H1 (cell line): ENCODE measurements at regions not wholly inside any gene's neighbourhood (a gene's known extent, or its start where the extent isn't known, plus 50 kb on each side); places are given as distances from the start of the nearest gene placed in this dataset.

Source experiments
- CTCF ChIA-PET: fragments of 300-600 bp; sonication (Branson Sonifier 250); formaldehyde crosslinking; loops from one replicate; lab custom pipeline; 2021; ENCODE audit not compliant: partially characterized antibody; lab: Charles Lee
- POLR2A ChIA-PET: fragments of 300-600 bp; sonication (Branson Sonifier 250); formaldehyde crosslinking; loops from one replicate; lab custom pipeline; 2021; ENCODE audit warnings: inconsistent platforms; ENCODE audit not compliant: partially characterized antibody; lab: Charles Lee
- DNase-seq, 2 experiments: peaks; one replicate each; pipeline versions ENCODE4 v3.0.0 to v3.0.0-alpha.2; 2010 to 2022; ENCODE audit warnings: low spot score in 2 of 2, low read depth in 1 of 2, mixed read lengths in 1 of 2
- FAIRE-seq: peaks from 2 replicates; lab custom pipeline; 2011; peaks lifted over from hg19 to GRCh38; lab: Jason Lieb, UNC
- H2AFZ ChIP-seq: 2 replicates; pipeline ENCODE4 v1.8.1; 2012; ENCODE audit warnings: low read length, inconsistent platforms
- H2AK5ac ChIP-seq: 2 replicates; pipeline ENCODE4 v1.6.1; 2013; ENCODE audit warnings: low read depth, low read length
- H2BK120ac ChIP-seq: replicated peaks from 2 replicates; pipeline ENCODE3; 2013; ENCODE audit warnings: low read depth, low read length, inconsistent platforms
- H2BK12ac ChIP-seq: 2 replicates; pipeline ENCODE4 v1.6.1; 2013; ENCODE audit warnings: low read depth, low read length
- H2BK15ac ChIP-seq: 2 replicates; pipeline ENCODE4 v1.6.1; 2013; ENCODE audit warnings: low read length
- H2BK20ac ChIP-seq: 2 replicates; pipeline ENCODE4 v1.6.1; 2013; ENCODE audit warnings: low read length
- H2BK5ac ChIP-seq: 2 replicates; pipeline ENCODE4 v1.6.1; 2013; ENCODE audit warnings: low read depth, low read length
- H3K14ac ChIP-seq: 2 replicates; pipeline ENCODE4 v1.6.1; 2013; ENCODE audit warnings: inconsistent platforms; ENCODE audit not compliant: insufficient read length
- H3K18ac ChIP-seq: 2 replicates; pipeline ENCODE4 v1.6.1; 2013; ENCODE audit warnings: low read length; ENCODE audit errors: extremely low read depth
- H3K23ac ChIP-seq: 2 replicates; pipeline ENCODE4 v1.6.1; 2013; ENCODE audit warnings: inconsistent platforms; ENCODE audit not compliant: insufficient read length
- H3K23me2 ChIP-seq: 2 replicates; pipeline ENCODE4 v1.6.1; 2013; ENCODE audit warnings: low read depth, low read length
- H3K27ac ChIP-seq: 2 replicates; pipeline ENCODE4 v1.6.1; 2011; ENCODE audit warnings: low read depth, low read length, inconsistent platforms
- H3K27me3 ChIP-seq, 4 experiments: replicated peaks in 1 of 4; 1 replicate in 1 of 4; 2 replicates in 3 of 4; pipeline versions ENCODE4 v1.6.1 to v1.8.1; 2011 to 2013; ENCODE audit warnings: low read length in 3 of 4, mild to moderate bottlenecking in 3 of 4, inconsistent platforms in 2 of 4, mixed read lengths in 2 of 4, moderate library complexity in 1 of 4; ENCODE audit not compliant: control insufficient read depth in 3 of 4, insufficient read depth in 3 of 4; ENCODE audit errors: extremely low read depth in 1 of 4
- H3K36me3 ChIP-seq, 4 experiments: 2 replicates each; pipeline versions ENCODE4 v1.6.1 to v1.8.1; 2011 to 2013; ENCODE audit warnings: mild to moderate bottlenecking in 4 of 4, low read length in 3 of 4, moderate library complexity in 2 of 4, control low read depth in 1 of 4, inconsistent platforms in 1 of 4; ENCODE audit not compliant: insufficient read depth in 4 of 4, control insufficient read depth in 2 of 4
- H3K4ac ChIP-seq: replicated peaks from 2 replicates; pipeline ENCODE3; 2013; ENCODE audit warnings: low read length, low read depth, mixed read lengths, inconsistent platforms; ENCODE audit not compliant: insufficient read length
- H3K4me1 ChIP-seq, 4 experiments: replicated peaks in 1 of 4; 1 replicate in 1 of 4; 2 replicates in 3 of 4; pipeline versions ENCODE4 v1.6.1 to v1.8.1; 2011 to 2013; ENCODE audit warnings: low read length in 3 of 4, inconsistent platforms in 2 of 4, mixed read lengths in 1 of 4; ENCODE audit not compliant: insufficient read depth in 4 of 4, control insufficient read depth in 3 of 4
- H3K4me2 ChIP-seq, 2 experiments: 2 replicates each; pipeline versions ENCODE4 v1.6.1 to v1.8.1; 2011 to 2013; ENCODE audit warnings: low read depth in 2 of 2, low read length in 2 of 2, control low read depth in 1 of 2, inconsistent platforms in 1 of 2, mild to moderate bottlenecking in 1 of 2; ENCODE audit not compliant: insufficient read depth in 1 of 2
- H3K4me3 ChIP-seq, 4 experiments: fragments of 200-600, 300-600 bp in 1 of 4; sonication (generic), shearing (Covaris generic), sonication (Bioruptor Twin) in 1 of 4; 2 replicates each; pipeline versions ENCODE4 v1.5.1 to v1.8.1; 2011 to 2016; ENCODE audit warnings: low read length in 4 of 4, low read depth in 3 of 4, control low read depth in 2 of 4, inconsistent platforms in 2 of 4, mild to moderate bottlenecking in 2 of 4, mixed read lengths in 1 of 4, moderate library complexity in 1 of 4; ENCODE audit not compliant: insufficient read depth in 2 of 4; ENCODE audit errors: extremely low read depth in 1 of 4
- H3K56ac ChIP-seq: replicated peaks from 2 replicates; pipeline ENCODE3; 2013; ENCODE audit warnings: low read depth, mild to moderate bottlenecking, mixed read lengths, low read length, inconsistent platforms; ENCODE audit not compliant: insufficient read length
- H3K79me1 ChIP-seq: 2 replicates; pipeline ENCODE4 v1.6.1; 2013; ENCODE audit warnings: low read depth, low read length, control low read depth
- H3K79me2 ChIP-seq, 2 experiments: 2 replicates each; pipeline versions ENCODE4 v1.6.1 to v1.8.1; 2012 to 2013; ENCODE audit warnings: low read length in 2 of 2, mild to moderate bottlenecking in 2 of 2, inconsistent platforms in 1 of 2; ENCODE audit not compliant: insufficient read depth in 2 of 2, control insufficient read depth in 1 of 2
- H3K9ac ChIP-seq, 4 experiments: replicated peaks in 1 of 4; 1 replicate in 1 of 4; 2 replicates in 3 of 4; pipeline versions ENCODE4 v1.6.1 to v1.8.1; 2011 to 2013; ENCODE audit warnings: low read depth in 3 of 4, low read length in 3 of 4, control low read depth in 2 of 4, mild to moderate bottlenecking in 2 of 4, moderate library complexity in 2 of 4, inconsistent platforms in 1 of 4; ENCODE audit errors: extremely low read depth in 1 of 4
- H3K9me3 ChIP-seq, 2 experiments: 2 replicates each; pipeline versions ENCODE4 v1.6.1 to v1.8.1; 2012 to 2013; ENCODE audit warnings: mild to moderate bottlenecking in 2 of 2, moderate library complexity in 2 of 2, control low read depth in 1 of 2, inconsistent platforms in 1 of 2, low read depth in 1 of 2, low read length in 1 of 2, mixed read lengths in 1 of 2; ENCODE audit not compliant: insufficient read depth in 2 of 2
- H4K20me1 ChIP-seq, 2 experiments: replicated peaks in 1 of 2; 2 replicates each; pipeline versions ENCODE3 to v1.8.1; 2011 to 2013; ENCODE audit warnings: inconsistent platforms in 2 of 2, low read length in 2 of 2, mild to moderate bottlenecking in 1 of 2; ENCODE audit not compliant: insufficient read depth in 2 of 2, control insufficient read depth in 1 of 2
- H4K5ac ChIP-seq: 2 replicates; pipeline ENCODE4 v1.6.1; 2013; ENCODE audit warnings: low read length, low read depth, mixed read lengths, inconsistent platforms; ENCODE audit not compliant: insufficient read length
- H4K8ac ChIP-seq: 2 replicates; pipeline ENCODE4 v1.8.0; 2013; ENCODE audit warnings: mild to moderate bottlenecking, moderate library complexity, low read length, inconsistent platforms; ENCODE audit not compliant: insufficient read depth; ENCODE audit errors: extremely low read depth
- H4K91ac ChIP-seq: replicated peaks from 2 replicates; pipeline ENCODE3; 2013; ENCODE audit warnings: low read length, mixed read lengths, inconsistent platforms; ENCODE audit not compliant: insufficient read length
- ATF2 ChIP-seq: IDR thresholded peaks from 2 replicates; pipeline ENCODE4 v1.6.1; 2012; ENCODE audit warnings: low read length, inconsistent platforms
- BACH1 ChIP-seq: IDR thresholded peaks from 2 replicates; pipeline ENCODE4 v1.6.1; 2012; ENCODE audit warnings: low read length, improper control_type of control experiment
- CBX5 ChIP-seq: fragments of 300-800, 300-1000 bp; sonication (generic); IDR thresholded peaks from 2 replicates; pipeline ENCODE4 v1.7.1; 2016; ENCODE audit warnings: antibody characterized with exemption, low read length, low read depth
- WGBS, 2 experiments: shearing (Covaris generic) in 1 of 2; methylation state at CpG; one replicate each; pipeline versions ENCODE4 v1.1.6 to v1.1.7; 2013 to 2015; ENCODE audit warnings: low lambda C conversion rate in 2 of 2, mixed read lengths in 2 of 2, inconsistent platforms in 1 of 2, low coverage in 1 of 2, missing lambda C conversion rate in 1 of 2; ENCODE audit not compliant: insufficient replicate concordance in 2 of 2, insufficient coverage in 1 of 2, insufficient read length in 1 of 2; ENCODE audit errors: extremely low coverage in 1 of 2, missing lambda C conversion rate in 1 of 2; 5-methylcytosine and 5-hydroxymethylcytosine counted together

GRCh38 chr4:4735870-4736269, 123.6 kb upstream of the MSX1 start:
- DNase-seq (no peak), FAIRE-seq (no peak)
- Histone ChIP-seq H3K23ac (no peak overlapping the region), H4K5ac (no peak overlapping the region), H3K4ac (no peak overlapping the region), H3K4me1 (no peaks in the 10 kb centered on the region), H4K8ac (no peak overlapping the region), H2BK120ac (no peak overlapping the region), H3K79me1 (no peaks in the 10 kb centered on the region), H3K27ac (no peak overlapping the region), H2BK20ac (no peak overlapping the region), H2BK15ac (no peak overlapping the region), H3K4me3 (no peak overlapping the region), H4K91ac (no peak overlapping the region), H3K9ac (no peak overlapping the region), H4K20me1 (peaks cover 3 to 4% of the 10 kb centered on the region in 2 experiments), H2BK5ac (no peak overlapping the region), H3K4me2 (no peak overlapping the region), H3K36me3 (no peaks in the 10 kb centered on the region), H2BK12ac (no peak overlapping the region), H2AK5ac (no peak overlapping the region), H3K79me2 (no peaks in the 10 kb centered on the region), H3K23me2 (no peaks in the 10 kb centered on the region), H3K27me3 (no peaks in the 10 kb centered on the region; a peak in 2 of 7 replicates), H3K14ac (no peak overlapping the region), H3K9me3 (no peaks in the 10 kb centered on the region), H3K56ac (no peak overlapping the region), H2AFZ (no peak overlapping the region), H3K18ac (no peak overlapping the region)
- WGBS, 2 experiments = 81% methylated on average over 6 of the region's 6 CpGs; no CpG with 5 or more reads in 1 of the 2 experiments
- POLR2A ChIA-PET = no interaction called here
- CTCF ChIA-PET = interaction anchor here (0.9 kb wide), 1 partner anchor 9 kb away, joined by 3 read pairs; no protein-coding TSS in a partner anchor
- no peak for TF ChIP-seq CBX5
- no peak for TF ChIP-seq BACH1
- no peak for TF ChIP-seq ATF2
